HL-60 (cell line): ENCODE measurements at regions not wholly inside any gene's neighbourhood (a gene's known extent, or its start where the extent isn't known, plus 50 kb on each side); places are given as distances from the start of the nearest gene placed in this dataset.

Experiments
- DNase-seq, 2 experiments: peaks; one replicate each; pipeline ENCODE4 v3.0.0-alpha.2; 2010 to 2020; ENCODE audit warnings: low read depth in 1 of 2, low spot score in 1 of 2
- H3K27ac ChIP-seq: fragments of 250-450 bp; sonication (Bioruptor Pico); replicated peaks from 2 replicates; pipeline ENCODE4 v1.5.1; 2020; ENCODE audit warnings: mild to moderate bottlenecking, moderate library complexity
- H3K27me3 ChIP-seq: fragments of 250-450 bp; sonication (Bioruptor Pico); 2 replicates; pipeline ENCODE4 v1.5.1; 2021; ENCODE audit warnings: mild to moderate bottlenecking, moderate library complexity; ENCODE audit not compliant: insufficient read depth, poor library complexity, severe bottlenecking
- H3K4me3 ChIP-seq: replicated peaks from 2 replicates; pipeline ENCODE4 v1.5.1; 2011; ENCODE audit warnings: mild to moderate bottlenecking, control low read depth, low read length; ENCODE audit not compliant: insufficient read depth
- GABPA ChIP-seq: IDR thresholded peaks from 2 replicates; pipeline ENCODE4 v1.6.1; 2012; ENCODE audit warnings: low read depth
- POLR2AphosphoS5 ChIP-seq: IDR thresholded peaks from 2 replicates; pipeline ENCODE4 v1.6.1; 2012; ENCODE audit warnings: low read depth
- SPI1 ChIP-seq: IDR thresholded peaks from 2 replicates; pipeline ENCODE4 v1.6.1; 2012; ENCODE audit warnings: low read depth, mild to moderate bottlenecking, borderline replicate concordance
- TF ChIP-seq, protein P1 (sequence below): IDR thresholded peaks from 2 replicates; pipeline ENCODE4 v1.6.1; 2012; ENCODE audit warnings: low read depth; ENCODE audit not compliant: insufficient replicate concordance
- TF ChIP-seq, protein P2 (sequence below): IDR thresholded peaks from one replicate; pipeline ENCODE4 v1.5.1; 2011; ENCODE audit warnings: low read length, control low read depth, inconsistent platforms; ENCODE audit not compliant: insufficient read depth

GRCh38 chr7:73918926-73919693 is 58.2 kb downstream of the TMEM270 start:
- Histone ChIP-seq H3K4me3 (no peak overlapping the region), H3K27ac (no peak overlapping the region), H3K27me3 (no peaks in the 10 kb centered on the region)
- DNase-seq: no peak
- no peak for TF ChIP-seq GABPA

- Histone ChIP-seq H3K4me3 (no peak overlapping the region), H3K27ac (no peak overlapping the region), H3K27me3 (no peaks in the 10 kb centered on the region)
- no peak for DNase-seq
- no peak for TF ChIP-seq POLR2AphosphoS5
- no peak for TF ChIP-seq GABPA
- TF ChIP-seq, protein P1, sequence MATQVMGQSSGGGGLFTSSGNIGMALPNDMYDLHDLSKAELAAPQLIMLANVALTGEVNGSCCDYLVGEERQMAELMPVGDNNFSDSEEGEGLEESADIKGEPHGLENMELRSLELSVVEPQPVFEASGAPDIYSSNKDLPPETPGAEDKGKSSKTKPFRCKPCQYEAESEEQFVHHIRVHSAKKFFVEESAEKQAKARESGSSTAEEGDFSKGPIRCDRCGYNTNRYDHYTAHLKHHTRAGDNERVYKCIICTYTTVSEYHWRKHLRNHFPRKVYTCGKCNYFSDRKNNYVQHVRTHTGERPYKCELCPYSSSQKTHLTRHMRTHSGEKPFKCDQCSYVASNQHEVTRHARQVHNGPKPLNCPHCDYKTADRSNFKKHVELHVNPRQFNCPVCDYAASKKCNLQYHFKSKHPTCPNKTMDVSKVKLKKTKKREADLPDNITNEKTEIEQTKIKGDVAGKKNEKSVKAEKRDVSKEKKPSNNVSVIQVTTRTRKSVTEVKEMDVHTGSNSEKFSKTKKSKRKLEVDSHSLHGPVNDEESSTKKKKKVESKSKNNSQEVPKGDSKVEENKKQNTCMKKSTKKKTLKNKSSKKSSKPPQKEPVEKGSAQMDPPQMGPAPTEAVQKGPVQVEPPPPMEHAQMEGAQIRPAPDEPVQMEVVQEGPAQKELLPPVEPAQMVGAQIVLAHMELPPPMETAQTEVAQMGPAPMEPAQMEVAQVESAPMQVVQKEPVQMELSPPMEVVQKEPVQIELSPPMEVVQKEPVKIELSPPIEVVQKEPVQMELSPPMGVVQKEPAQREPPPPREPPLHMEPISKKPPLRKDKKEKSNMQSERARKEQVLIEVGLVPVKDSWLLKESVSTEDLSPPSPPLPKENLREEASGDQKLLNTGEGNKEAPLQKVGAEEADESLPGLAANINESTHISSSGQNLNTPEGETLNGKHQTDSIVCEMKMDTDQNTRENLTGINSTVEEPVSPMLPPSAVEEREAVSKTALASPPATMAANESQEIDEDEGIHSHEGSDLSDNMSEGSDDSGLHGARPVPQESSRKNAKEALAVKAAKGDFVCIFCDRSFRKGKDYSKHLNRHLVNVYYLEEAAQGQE: no peak
- TF ChIP-seq, protein P2, sequence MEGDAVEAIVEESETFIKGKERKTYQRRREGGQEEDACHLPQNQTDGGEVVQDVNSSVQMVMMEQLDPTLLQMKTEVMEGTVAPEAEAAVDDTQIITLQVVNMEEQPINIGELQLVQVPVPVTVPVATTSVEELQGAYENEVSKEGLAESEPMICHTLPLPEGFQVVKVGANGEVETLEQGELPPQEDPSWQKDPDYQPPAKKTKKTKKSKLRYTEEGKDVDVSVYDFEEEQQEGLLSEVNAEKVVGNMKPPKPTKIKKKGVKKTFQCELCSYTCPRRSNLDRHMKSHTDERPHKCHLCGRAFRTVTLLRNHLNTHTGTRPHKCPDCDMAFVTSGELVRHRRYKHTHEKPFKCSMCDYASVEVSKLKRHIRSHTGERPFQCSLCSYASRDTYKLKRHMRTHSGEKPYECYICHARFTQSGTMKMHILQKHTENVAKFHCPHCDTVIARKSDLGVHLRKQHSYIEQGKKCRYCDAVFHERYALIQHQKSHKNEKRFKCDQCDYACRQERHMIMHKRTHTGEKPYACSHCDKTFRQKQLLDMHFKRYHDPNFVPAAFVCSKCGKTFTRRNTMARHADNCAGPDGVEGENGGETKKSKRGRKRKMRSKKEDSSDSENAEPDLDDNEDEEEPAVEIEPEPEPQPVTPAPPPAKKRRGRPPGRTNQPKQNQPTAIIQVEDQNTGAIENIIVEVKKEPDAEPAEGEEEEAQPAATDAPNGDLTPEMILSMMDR: no peak
- no peak for TF ChIP-seq SPI1
Observed at GRCh38 chr7:73919694-73920375, 58.9 kb downstream of the TMEM270 start.

DNA sequence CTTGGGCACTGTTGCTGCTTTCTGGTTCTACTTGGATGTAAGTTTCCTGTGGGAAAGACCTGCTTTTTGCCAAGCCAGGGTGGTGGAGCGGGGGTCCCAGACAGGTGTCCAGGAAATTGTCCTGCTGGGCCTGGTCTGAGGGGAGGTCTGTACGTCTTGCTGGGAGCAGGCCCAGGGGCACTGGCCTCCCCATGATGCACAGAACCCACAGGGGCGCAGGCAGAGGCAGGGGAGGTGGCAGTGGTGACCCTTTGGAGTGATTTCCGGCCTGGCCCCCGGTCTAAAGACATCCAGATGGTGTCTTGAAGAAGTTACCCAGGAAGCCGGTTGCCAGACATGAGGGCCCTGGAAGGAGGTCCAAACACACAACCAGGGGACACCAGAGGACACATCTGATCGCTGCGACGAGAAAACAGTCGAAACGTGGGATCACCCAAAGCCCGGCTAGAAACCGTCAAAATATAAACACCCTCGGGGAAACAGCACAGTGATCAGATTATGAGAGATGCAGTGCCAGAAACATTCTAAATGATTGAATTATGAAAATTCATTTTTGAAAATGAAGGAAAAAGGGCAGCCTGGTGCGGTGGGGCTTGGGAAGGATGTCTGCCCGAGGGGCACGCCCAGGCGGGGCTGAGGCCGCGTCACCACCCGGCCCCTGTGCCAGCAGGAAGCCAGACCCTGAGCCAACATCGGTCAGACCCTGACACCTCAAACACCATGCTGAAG is 59.6 kb downstream of the TMEM270 start:
- H3K4me3 ChIP-seq: no peak overlapping the region
- no peak for DNase-seq
- TF ChIP-seq POLR2AphosphoS5: no peak
- TF ChIP-seq, protein P2: no peak
- no peak for TF ChIP-seq GABPA
- TF ChIP-seq, protein P1: no peak
- no peak for TF ChIP-seq SPI1
- no peak overlapping the region for H3K27ac ChIP-seq
- no peaks in the 10 kb centered on the region for H3K27me3 ChIP-seq
